Ishikawa (cell line): ENCODE measurements at regions not wholly inside any gene's neighbourhood (a gene's known extent, or its start where the extent isn't known, plus 50 kb on each side); places are given as distances from the start of the nearest gene placed in this dataset.

Experiments used
- TAF1 ChIP-seq: IDR thresholded peaks from 2 replicates; pipeline ENCODE4 v1.6.1; 2012; ENCODE audit warnings: low read depth, mild to moderate bottlenecking
- TEAD4 ChIP-seq: IDR thresholded peaks from 2 replicates; pipeline ENCODE4 v1.6.1; 2012

- TF ChIP-seq TEAD4, result no peak
- no peak for TF ChIP-seq TAF1
Measured at GRCh38 chr12:91343010-91343409, 160.4 kb upstream of the DCN start.
